ENCODE measurements at regions not wholly inside any gene's neighbourhood (a gene's known extent, or its start where the extent isn't known, plus 50 kb on each side); places are given as distances from the start of the nearest gene placed in this dataset.

- Histone ChIP-seq H3K36me3 (ENCODE audit: insufficient read depth, low read length) (no peaks in the 10 kb centered on the region), H4K20me1 (ENCODE audit: insufficient read depth, low read length, poor library complexity, severe bottlenecking) (no peaks in the 10 kb centered on the region), H3K79me2 (ENCODE audit: insufficient read depth, low read length) (no peaks in the 10 kb centered on the region), H3K9me3 (ENCODE audit: insufficient read depth, low read depth, low read length) (no peaks in the 10 kb centered on the region; the same call in 1 of the 2 replicates), H2AFZ (ENCODE audit: low read length) (no peak overlapping the region), H3K9ac (ENCODE audit: low read depth, low read length, poor library complexity, severe bottlenecking) (no peak overlapping the region), H3K27me3 (ENCODE audit: insufficient read depth, low read length, poor library complexity, severe bottlenecking) (no peaks in the 10 kb centered on the region), H3K4me2 (ENCODE audit: low read depth, low read length, poor library complexity, severe bottlenecking) (no peak overlapping the region), H3F3A (ENCODE audit: low read depth) (no peaks in the 10 kb centered on the region), H3K9me2 (replicated peaks; ENCODE audit: low read depth, low read length) (no peaks in the 10 kb centered on the region), H3K4me3 (ENCODE audit: low read length, poor library complexity, severe bottlenecking) (no peak overlapping the region), H3K4me1 (ENCODE audit: insufficient read depth, low read length, poor library complexity, severe bottlenecking) (no peaks in the 10 kb centered on the region)
- TF ChIP-seq, protein P1, sequence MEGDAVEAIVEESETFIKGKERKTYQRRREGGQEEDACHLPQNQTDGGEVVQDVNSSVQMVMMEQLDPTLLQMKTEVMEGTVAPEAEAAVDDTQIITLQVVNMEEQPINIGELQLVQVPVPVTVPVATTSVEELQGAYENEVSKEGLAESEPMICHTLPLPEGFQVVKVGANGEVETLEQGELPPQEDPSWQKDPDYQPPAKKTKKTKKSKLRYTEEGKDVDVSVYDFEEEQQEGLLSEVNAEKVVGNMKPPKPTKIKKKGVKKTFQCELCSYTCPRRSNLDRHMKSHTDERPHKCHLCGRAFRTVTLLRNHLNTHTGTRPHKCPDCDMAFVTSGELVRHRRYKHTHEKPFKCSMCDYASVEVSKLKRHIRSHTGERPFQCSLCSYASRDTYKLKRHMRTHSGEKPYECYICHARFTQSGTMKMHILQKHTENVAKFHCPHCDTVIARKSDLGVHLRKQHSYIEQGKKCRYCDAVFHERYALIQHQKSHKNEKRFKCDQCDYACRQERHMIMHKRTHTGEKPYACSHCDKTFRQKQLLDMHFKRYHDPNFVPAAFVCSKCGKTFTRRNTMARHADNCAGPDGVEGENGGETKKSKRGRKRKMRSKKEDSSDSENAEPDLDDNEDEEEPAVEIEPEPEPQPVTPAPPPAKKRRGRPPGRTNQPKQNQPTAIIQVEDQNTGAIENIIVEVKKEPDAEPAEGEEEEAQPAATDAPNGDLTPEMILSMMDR (conservative IDR thresholded peaks at IDR 0.05; ENCODE audit: low read length) = no peak
- no peak for TF ChIP-seq EZH2phosphoT487 (IDR thresholded peaks at IDR 0.05; ENCODE audit: borderline replicate concordance)
Measured at GRCh38 chr3:6091262-6091661, 769.7 kb upstream of the GRM7 start.

DNA sequence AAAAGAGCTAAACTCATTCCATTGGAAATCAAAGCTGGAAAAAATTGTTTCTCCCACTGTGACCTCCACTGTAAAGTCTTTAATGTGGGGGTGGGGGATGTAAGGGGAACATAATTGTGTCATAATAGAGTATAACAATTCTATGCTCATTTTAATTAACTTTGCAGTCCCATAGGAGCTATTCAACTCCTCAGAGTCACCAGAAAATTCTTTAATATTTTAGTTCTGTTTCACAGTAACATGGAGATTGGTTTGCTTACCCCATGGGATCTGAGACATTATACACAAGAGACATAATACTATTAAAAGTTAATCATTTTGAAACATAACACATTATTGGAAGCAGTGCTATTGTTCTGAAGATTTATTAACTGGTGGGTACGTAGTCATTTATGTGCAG lies 765.9 kb upstream of the GRM7 start:
- Histone ChIP-seq H3F3A (ENCODE audit: low read depth) (no peaks in the 10 kb centered on the region), H3K4me2 (ENCODE audit: low read depth, low read length, poor library complexity, severe bottlenecking) (no peak overlapping the region), H3K9ac (ENCODE audit: low read depth, low read length, poor library complexity, severe bottlenecking) (no peak overlapping the region), H3K4me1 (ENCODE audit: insufficient read depth, low read length, poor library complexity, severe bottlenecking) (no peaks in the 10 kb centered on the region), H3K9me2 (replicated peaks; ENCODE audit: low read depth, low read length) (no peaks in the 10 kb centered on the region), H3K79me2 (ENCODE audit: insufficient read depth, low read length) (no peaks in the 10 kb centered on the region), H3K9me3 (ENCODE audit: insufficient read depth, low read depth, low read length) (no peaks in the 10 kb centered on the region; the same call in 1 of the 2 replicates), H3K4me3 (ENCODE audit: low read length, poor library complexity, severe bottlenecking) (no peak overlapping the region), H3K36me3 (ENCODE audit: insufficient read depth, low read length) (no peaks in the 10 kb centered on the region), H3K27me3 (ENCODE audit: insufficient read depth, low read length, poor library complexity, severe bottlenecking) (no peaks in the 10 kb centered on the region), H4K20me1 (ENCODE audit: insufficient read depth, low read length, poor library complexity, severe bottlenecking) (no peaks in the 10 kb centered on the region), H2AFZ (ENCODE audit: low read length) (no peak overlapping the region)
- TF ChIP-seq, protein P1 (conservative IDR thresholded peaks at IDR 0.05; ENCODE audit: low read length) = no peak
- no peak for TF ChIP-seq EZH2phosphoT487 (IDR thresholded peaks at IDR 0.05; ENCODE audit: borderline replicate concordance)

- no peaks in the 10 kb centered on the region for H3K4me1 ChIP-seq (ENCODE audit: insufficient read depth, low read length, poor library complexity, severe bottlenecking)
- H3K36me3 ChIP-seq (ENCODE audit: insufficient read depth, low read length) = no peaks in the 10 kb centered on the region
- H3K27me3 ChIP-seq (ENCODE audit: insufficient read depth, low read length, poor library complexity, severe bottlenecking) = no peaks in the 10 kb centered on the region
- no peaks in the 10 kb centered on the region for H3K79me2 ChIP-seq (ENCODE audit: insufficient read depth, low read length)
- H3K9ac ChIP-seq (ENCODE audit: low read depth, low read length, poor library complexity, severe bottlenecking) = no peak overlapping the region
- TF ChIP-seq, protein P1 (conservative IDR thresholded peaks at IDR 0.05; ENCODE audit: low read length) = no peak
- TF ChIP-seq EZH2phosphoT487 (IDR thresholded peaks at IDR 0.05; ENCODE audit: borderline replicate concordance) = no peak
- no peak overlapping the region for H2AFZ ChIP-seq (ENCODE audit: low read length)
- H3K4me2 ChIP-seq (ENCODE audit: low read depth, low read length, poor library complexity, severe bottlenecking) = no peak overlapping the region
- H3K9me3 ChIP-seq (ENCODE audit: insufficient read depth, low read depth, low read length) = no peaks in the 10 kb centered on the region; the same call in 1 of the 2 replicates
- H4K20me1 ChIP-seq (ENCODE audit: insufficient read depth, low read length, poor library complexity, severe bottlenecking) = no peaks in the 10 kb centered on the region
- H3K4me3 ChIP-seq (ENCODE audit: low read length, poor library complexity, severe bottlenecking) = no peak overlapping the region
- H3K9me2 ChIP-seq (replicated peaks; ENCODE audit: low read depth, low read length) = no peaks in the 10 kb centered on the region
- no peaks in the 10 kb centered on the region for H3F3A ChIP-seq (ENCODE audit: low read depth)
Measured at GRCh38 chr3:6097021-6097420, 763.9 kb upstream of the GRM7 start.

All from Loucy (cell line).